Panc1 (cell line): ENCODE measurements at regions not wholly inside any gene's neighbourhood (a gene's known extent, or its start where the extent isn't known, plus 50 kb on each side); places are given as distances from the start of the nearest gene placed in this dataset.

Experiments used
- ATAC-seq: fragments of 200-7000 bp; cut with Tn5 transposase; 2 replicates; pipeline ENCODE4 v1.9.1; 2020; ENCODE audit warnings: mild to moderate bottlenecking, moderate library complexity
- BruUV-seq: library from RNA; stranded (reverse); fragments of 400-500 nt; replicated peaks from 2 replicates; lab custom pipeline; 2021; lab: Mats Ljungman, UMichigan
- CTCF ChIA-PET: fragments of 300-600 bp; sonication (Branson Sonifier 250); formaldehyde crosslinking; loops from one replicate; lab custom pipeline; 2022; ENCODE audit warnings: antibody characterized with exemption; lab: Charles Lee
- POLR2A ChIA-PET: fragments of 300-600 bp; sonication (Branson Sonifier 250); formaldehyde crosslinking; loops from one replicate; lab custom pipeline; 2022; ENCODE audit warnings: antibody characterized with exemption; lab: Charles Lee
- DNase-seq: peaks from one replicate; pipeline ENCODE4 v3.0.0-alpha.2; 2010; ENCODE audit warnings: low read depth, low spot score
- H3K27ac ChIP-seq: 2 replicates; pipeline ENCODE4 v1.5.1; 2011; ENCODE audit warnings: mild to moderate bottlenecking, low read length, inconsistent platforms
- H3K27me3 ChIP-seq: fragments of 200-500 bp; sonication (Bioruptor generic); 2 replicates; pipeline ENCODE4 v1.6.0; 2014; ENCODE audit warnings: low read length, inconsistent platforms; ENCODE audit not compliant: control insufficient read depth, insufficient read depth
- H3K36me3 ChIP-seq: fragments of 200-500 bp; sonication (Bioruptor generic); 2 replicates; pipeline ENCODE4 v1.5.1; 2014; ENCODE audit warnings: inconsistent platforms, mild to moderate bottlenecking, low read length, moderate library complexity; ENCODE audit not compliant: control insufficient read depth, insufficient read depth
- H3K4me1 ChIP-seq: 2 replicates; pipeline ENCODE4 v1.5.1; 2011; ENCODE audit warnings: inconsistent platforms, mild to moderate bottlenecking, low read length, moderate library complexity; ENCODE audit not compliant: control insufficient read depth, insufficient read depth
- H3K4me3 ChIP-seq, 2 experiments: 2 replicates each; pipeline ENCODE4 v1.5.1; 2011 to 2012; ENCODE audit warnings: low read depth in 2 of 2, low read length in 2 of 2, mild to moderate bottlenecking in 2 of 2, inconsistent platforms in 1 of 2, moderate library complexity in 1 of 2
- H3K9me3 ChIP-seq: fragments of 200-500 bp; sonication (Bioruptor generic); 2 replicates; pipeline ENCODE4 v1.5.1; 2014; ENCODE audit warnings: low read depth, mild to moderate bottlenecking, inconsistent platforms, low read length, moderate library complexity; ENCODE audit not compliant: control insufficient read depth, insufficient read depth
- POLR2AphosphoS5 ChIP-seq: IDR thresholded peaks from 2 replicates; pipeline ENCODE4 v1.6.1; 2012; ENCODE audit warnings: mild to moderate bottlenecking, low read depth, low read length, moderate library complexity
- SIN3A ChIP-seq: IDR thresholded peaks from 2 replicates; pipeline ENCODE4 v1.6.1; 2012; ENCODE audit warnings: low read depth, mild to moderate bottlenecking, low read length, moderate library complexity, borderline replicate concordance; ENCODE audit not compliant: insufficient read depth
- TCF7L2 ChIP-seq: IDR thresholded peaks from 2 replicates; pipeline ENCODE4 v1.6.1; 2011; ENCODE audit warnings: mild to moderate bottlenecking, low read depth, low read length, inconsistent platforms
- in situ Hi-C: cut with HindIII; loops from 2 replicates; pipeline ENCODE4 v1.10.0; 2016; ENCODE audit warnings: low sequenced_read_pairs, low pct_unique_long_range_greater_than_20kb
- intact Hi-C: fragments of 100-400 bp; cut with micrococcal nuclease; formaldehyde crosslinking; loops from one replicate; pipeline ENCODE4 v1.10.0; 2022; ENCODE audit not compliant: unreplicated experiment
- TF ChIP-seq, protein P1 (sequence below), 2 experiments: IDR thresholded peaks; 2 replicates each; pipeline ENCODE4 v1.6.1; 2011 to 2012; ENCODE audit warnings: low read depth in 2 of 2, control low read depth in 1 of 2, low read length in 1 of 2, mild to moderate bottlenecking in 1 of 2, moderate library complexity in 1 of 2; ENCODE audit not compliant: insufficient read depth in 1 of 2
- TF ChIP-seq, protein P2 (sequence below): fragments of 450-650 bp; IDR thresholded peaks from 2 replicates; pipeline ENCODE4 v1.5.1; 2017; ENCODE audit warnings: mild to moderate bottlenecking

DNA sequence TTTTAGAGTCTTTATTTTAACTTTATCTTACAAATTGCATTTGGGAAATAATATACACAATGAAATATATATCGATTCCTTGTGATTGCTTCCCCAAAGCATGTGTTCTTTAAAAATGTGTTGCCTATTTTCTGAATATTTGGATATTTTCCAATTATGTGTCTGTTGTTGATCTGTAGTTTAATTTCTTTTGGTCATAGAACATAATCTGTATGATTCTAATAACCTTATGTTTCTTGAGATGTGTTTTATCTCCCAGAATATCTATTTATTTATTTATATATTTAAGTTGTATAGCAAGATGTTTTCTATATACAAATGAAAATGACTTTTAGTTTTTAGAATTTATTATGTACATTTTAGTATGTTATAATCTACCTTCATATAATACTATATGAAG, 710.8 kb upstream of the PCDH20 start:
- H3K27me3 ChIP-seq = no peaks in the 10 kb centered on the region
- 0 out of 2 replicates have a peak, but pooled peaks cover 2% of the 10 kb centered on the region for H3K9me3 ChIP-seq
- H3K36me3 ChIP-seq = no peaks in the 10 kb centered on the region
- intact Hi-C loops = no loop called here
- BruUV-seq = no TSS peak
- ATAC-seq (no peak), DNase-seq (no peak)
- POLR2A ChIA-PET = no interaction called here
- TF ChIP-seq POLR2AphosphoS5 (no peak), SIN3A (no peak)
- TF ChIP-seq, protein P1, sequence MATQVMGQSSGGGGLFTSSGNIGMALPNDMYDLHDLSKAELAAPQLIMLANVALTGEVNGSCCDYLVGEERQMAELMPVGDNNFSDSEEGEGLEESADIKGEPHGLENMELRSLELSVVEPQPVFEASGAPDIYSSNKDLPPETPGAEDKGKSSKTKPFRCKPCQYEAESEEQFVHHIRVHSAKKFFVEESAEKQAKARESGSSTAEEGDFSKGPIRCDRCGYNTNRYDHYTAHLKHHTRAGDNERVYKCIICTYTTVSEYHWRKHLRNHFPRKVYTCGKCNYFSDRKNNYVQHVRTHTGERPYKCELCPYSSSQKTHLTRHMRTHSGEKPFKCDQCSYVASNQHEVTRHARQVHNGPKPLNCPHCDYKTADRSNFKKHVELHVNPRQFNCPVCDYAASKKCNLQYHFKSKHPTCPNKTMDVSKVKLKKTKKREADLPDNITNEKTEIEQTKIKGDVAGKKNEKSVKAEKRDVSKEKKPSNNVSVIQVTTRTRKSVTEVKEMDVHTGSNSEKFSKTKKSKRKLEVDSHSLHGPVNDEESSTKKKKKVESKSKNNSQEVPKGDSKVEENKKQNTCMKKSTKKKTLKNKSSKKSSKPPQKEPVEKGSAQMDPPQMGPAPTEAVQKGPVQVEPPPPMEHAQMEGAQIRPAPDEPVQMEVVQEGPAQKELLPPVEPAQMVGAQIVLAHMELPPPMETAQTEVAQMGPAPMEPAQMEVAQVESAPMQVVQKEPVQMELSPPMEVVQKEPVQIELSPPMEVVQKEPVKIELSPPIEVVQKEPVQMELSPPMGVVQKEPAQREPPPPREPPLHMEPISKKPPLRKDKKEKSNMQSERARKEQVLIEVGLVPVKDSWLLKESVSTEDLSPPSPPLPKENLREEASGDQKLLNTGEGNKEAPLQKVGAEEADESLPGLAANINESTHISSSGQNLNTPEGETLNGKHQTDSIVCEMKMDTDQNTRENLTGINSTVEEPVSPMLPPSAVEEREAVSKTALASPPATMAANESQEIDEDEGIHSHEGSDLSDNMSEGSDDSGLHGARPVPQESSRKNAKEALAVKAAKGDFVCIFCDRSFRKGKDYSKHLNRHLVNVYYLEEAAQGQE (IDR thresholded peaks at IDR 0.05; ENCODE audit: insufficient read depth in 1 of 2, low read depth in 2 of 2, low read length in 1 of 2) = no peak
- H3K27ac ChIP-seq = no peak overlapping the region
- CTCF ChIA-PET = no interaction called here
- in situ Hi-C loops = no loop called here
- H3K4me3 ChIP-seq = no peak overlapping the region
- no peaks in the 10 kb centered on the region for H3K4me1 ChIP-seq

DNA sequence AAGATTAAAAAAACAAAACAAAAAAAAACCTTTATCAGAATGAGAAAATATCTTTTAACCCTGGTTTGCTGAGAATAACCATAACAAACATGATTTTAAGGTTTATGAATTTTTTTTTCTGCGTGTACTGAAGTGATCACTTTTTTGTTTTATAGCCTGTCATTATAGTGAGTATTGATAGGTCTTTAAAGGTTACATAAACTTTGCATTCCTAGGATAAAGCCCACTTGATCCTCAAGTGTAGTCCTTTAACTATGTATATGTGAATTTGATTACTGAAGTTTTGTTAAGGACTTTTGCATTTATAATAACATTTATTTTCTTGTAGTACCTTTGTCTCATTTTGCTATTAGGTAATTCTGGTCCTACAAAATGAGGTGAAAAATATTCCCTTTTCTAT, 709.8 kb upstream of the PCDH20 start:
- BruUV-seq = no TSS peak
- DNase-seq (no peak), ATAC-seq (no peak)
- no peak overlapping the region for H3K4me3 ChIP-seq
- POLR2A ChIA-PET = no interaction called here
- CTCF ChIA-PET = no interaction called here
- H3K27me3 ChIP-seq = no peaks in the 10 kb centered on the region
- H3K4me1 ChIP-seq = no peaks in the 10 kb centered on the region
- TF ChIP-seq SIN3A = no peak
- no peak for TF ChIP-seq TCF7L2
- TF ChIP-seq, protein P1 (IDR thresholded peaks at IDR 0.05; ENCODE audit: insufficient read depth in 1 of 2, low read depth in 2 of 2, low read length in 1 of 2) = no peak
- in situ Hi-C loops = no loop called here
- intact Hi-C loops = no loop called here
- H3K36me3 ChIP-seq = no peaks in the 10 kb centered on the region
- 0 out of 2 replicates have a peak, but pooled peaks cover 2% of the 10 kb centered on the region for H3K9me3 ChIP-seq
- no peak overlapping the region for H3K27ac ChIP-seq

DNA sequence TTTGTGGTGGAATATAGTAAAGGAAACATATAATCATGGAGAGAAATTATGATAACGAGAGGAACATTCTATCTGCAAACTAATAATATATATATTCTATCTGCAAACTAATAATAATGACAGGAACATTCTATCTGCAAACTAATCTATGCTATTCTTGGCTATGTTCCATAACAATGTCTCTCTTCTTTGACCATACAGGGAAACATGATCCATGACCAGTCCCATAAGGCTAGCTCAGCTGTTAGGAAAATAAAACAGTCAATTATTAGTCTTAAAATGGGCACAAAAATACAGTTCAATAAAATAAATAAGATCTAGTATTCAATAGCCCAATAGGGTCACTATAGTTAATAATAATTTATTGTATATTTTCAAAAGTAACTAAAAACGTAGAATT, 707.8 kb upstream of the PCDH20 start:
- CTCF ChIA-PET = no interaction called here
- intact Hi-C loops = loop anchor here (5.0 kb wide), 1 partner anchor 234 kb away; no protein-coding TSS in a partner anchor
- ATAC-seq (no peak), DNase-seq (no peak)
- Histone ChIP-seq H3K27me3 (no peaks in the 10 kb centered on the region), H3K36me3 (no peaks in the 10 kb centered on the region), H3K4me1 (no peaks in the 10 kb centered on the region), H3K4me3 (no peak overlapping the region), H3K27ac (no peak overlapping the region), H3K9me3 (0 out of 2 replicates have a peak, but pooled peaks cover 2% of the 10 kb centered on the region)
- TF ChIP-seq, protein P2, sequence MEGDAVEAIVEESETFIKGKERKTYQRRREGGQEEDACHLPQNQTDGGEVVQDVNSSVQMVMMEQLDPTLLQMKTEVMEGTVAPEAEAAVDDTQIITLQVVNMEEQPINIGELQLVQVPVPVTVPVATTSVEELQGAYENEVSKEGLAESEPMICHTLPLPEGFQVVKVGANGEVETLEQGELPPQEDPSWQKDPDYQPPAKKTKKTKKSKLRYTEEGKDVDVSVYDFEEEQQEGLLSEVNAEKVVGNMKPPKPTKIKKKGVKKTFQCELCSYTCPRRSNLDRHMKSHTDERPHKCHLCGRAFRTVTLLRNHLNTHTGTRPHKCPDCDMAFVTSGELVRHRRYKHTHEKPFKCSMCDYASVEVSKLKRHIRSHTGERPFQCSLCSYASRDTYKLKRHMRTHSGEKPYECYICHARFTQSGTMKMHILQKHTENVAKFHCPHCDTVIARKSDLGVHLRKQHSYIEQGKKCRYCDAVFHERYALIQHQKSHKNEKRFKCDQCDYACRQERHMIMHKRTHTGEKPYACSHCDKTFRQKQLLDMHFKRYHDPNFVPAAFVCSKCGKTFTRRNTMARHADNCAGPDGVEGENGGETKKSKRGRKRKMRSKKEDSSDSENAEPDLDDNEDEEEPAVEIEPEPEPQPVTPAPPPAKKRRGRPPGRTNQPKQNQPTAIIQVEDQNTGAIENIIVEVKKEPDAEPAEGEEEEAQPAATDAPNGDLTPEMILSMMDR = no peak
- TF ChIP-seq SIN3A = no peak
- no peak for TF ChIP-seq TCF7L2
- POLR2A ChIA-PET = no interaction called here
- no TSS peak for BruUV-seq
- in situ Hi-C loops = no loop called here
